SJCRH30 (cell line): ENCODE measurements at regions not wholly inside any gene's neighbourhood (a gene's known extent, or its start where the extent isn't known, plus 50 kb on each side); places are given as distances from the start of the nearest gene placed in this dataset.
"Not testable (repeated sequence)": the region's sequence is repeated elsewhere in the genome, so short reads cannot be mapped to it uniquely, and the experiment has no call there.

Experiments used
- DNase-seq, 2 experiments: peaks; one replicate each; pipeline ENCODE4 v3.0.0-alpha.2; 2015 to 2020
- H3K27ac ChIP-seq: fragments of 250-450 bp; sonication (Bioruptor Pico); 2 replicates; pipeline ENCODE4 v1.5.1; 2020; ENCODE audit warnings: mild to moderate bottlenecking, moderate library complexity
- H3K27me3 ChIP-seq: fragments of 250-450 bp; sonication (Bioruptor Pico); 2 replicates; pipeline ENCODE4 v1.5.1; 2020; ENCODE audit warnings: mild to moderate bottlenecking, moderate library complexity
- H3K36me3 ChIP-seq: fragments of 250-450 bp; sonication (Bioruptor Pico); 2 replicates; pipeline ENCODE4 v1.5.1; 2020; ENCODE audit warnings: mild to moderate bottlenecking, moderate library complexity
- H3K4me1 ChIP-seq: fragments of 250-450 bp; sonication (Bioruptor Pico); 2 replicates; pipeline ENCODE4 v1.5.1; 2020; ENCODE audit warnings: mild to moderate bottlenecking, moderate library complexity
- H3K4me3 ChIP-seq: fragments of 250-450 bp; sonication (Bioruptor Pico); 2 replicates; pipeline ENCODE4 v1.5.1; 2020; ENCODE audit warnings: mild to moderate bottlenecking, moderate library complexity
- H3K9me3 ChIP-seq: fragments of 250-450 bp; sonication (Bioruptor Pico); replicated peaks from 2 replicates; pipeline ENCODE4 v1.5.1; 2020; ENCODE audit warnings: mild to moderate bottlenecking, moderate library complexity

- not testable (repeated sequence) for H3K4me3 ChIP-seq, H3K27ac ChIP-seq, H3K36me3 ChIP-seq, H3K4me1 ChIP-seq, DNase-seq, H3K27me3 ChIP-seq, H3K9me3 ChIP-seq
These were observed 669.2 kb upstream of the SOX11 start for GRCh38 chr2:5022708-5023635.

- Histone ChIP-seq H3K4me3 (no peak overlapping the region), H3K27ac (no peak overlapping the region)
These were observed 665.5 kb upstream of the SOX11 start for GRCh38 chr2:5026571-5027234.

GRCh38 chr2:5035057-5035488, 657.1 kb upstream of the SOX11 start:
- H3K27ac ChIP-seq: no peak overlapping the region
- no peaks in the 10 kb centered on the region for H3K27me3 ChIP-seq
- no peaks in the 10 kb centered on the region for H3K4me1 ChIP-seq

More at GRCh38 chr2:5026571-5027234, 665.5 kb upstream of the SOX11 start:
- Histone ChIP-seq H3K36me3 (no peaks in the 10 kb centered on the region), H3K27me3 (no peaks in the 10 kb centered on the region), H3K4me1 (no peaks in the 10 kb centered on the region), H3K9me3 (no peaks in the 10 kb centered on the region)
- no peak for DNase-seq

GRCh38 chr2:5036256-5036655, 655.9 kb upstream of the SOX11 start:
- Histone ChIP-seq H3K27ac (no peak overlapping the region), H3K4me1 (no peaks in the 10 kb centered on the region), H3K9me3 (no peaks in the 10 kb centered on the region), H3K4me3 (no peak overlapping the region), H3K27me3 (no peaks in the 10 kb centered on the region), H3K36me3 (no peaks in the 10 kb centered on the region)
- no peak for DNase-seq

More at GRCh38 chr2:5035057-5035488, 657.1 kb upstream of the SOX11 start:
- Histone ChIP-seq H3K9me3 (no peaks in the 10 kb centered on the region), H3K4me3 (no peak overlapping the region), H3K36me3 (no peaks in the 10 kb centered on the region)
- DNase-seq: no peak

- no peak overlapping the region for H3K4me3 ChIP-seq
- no peaks in the 10 kb centered on the region for H3K4me1 ChIP-seq
- no peak for DNase-seq
- no peaks in the 10 kb centered on the region for H3K9me3 ChIP-seq
- no peak overlapping the region for H3K27ac ChIP-seq
- H3K27me3 ChIP-seq: no peaks in the 10 kb centered on the region
- H3K36me3 ChIP-seq: no peaks in the 10 kb centered on the region
These were observed 652.8 kb upstream of the SOX11 start for GRCh38 chr2:5039241-5039975.

- no peaks in the 10 kb centered on the region for H3K36me3 ChIP-seq
- no peaks in the 10 kb centered on the region for H3K4me1 ChIP-seq
- H3K27ac ChIP-seq: no peak overlapping the region
- DNase-seq: no peak
- no peaks in the 10 kb centered on the region for H3K9me3 ChIP-seq
- no peaks in the 10 kb centered on the region for H3K27me3 ChIP-seq
- H3K4me3 ChIP-seq: no peak overlapping the region
These were observed 651.6 kb upstream of the SOX11 start for GRCh38 chr2:5040571-5040970.

GRCh38 chr2:5041501-5041900, 650.7 kb upstream of the SOX11 start:
- Histone ChIP-seq H3K36me3 (no peaks in the 10 kb centered on the region), H3K9me3 (no peaks in the 10 kb centered on the region), H3K4me1 (no peaks in the 10 kb centered on the region), H3K27me3 (no peaks in the 10 kb centered on the region), H3K4me3 (no peak overlapping the region), H3K27ac (no peak overlapping the region)
- no peak for DNase-seq

- DNase-seq: no peak
- Histone ChIP-seq H3K36me3 (no peaks in the 10 kb centered on the region), H3K4me1 (no peaks in the 10 kb centered on the region), H3K27ac (no peak overlapping the region), H3K4me3 (no peak overlapping the region), H3K9me3 (no peaks in the 10 kb centered on the region), H3K27me3 (no peaks in the 10 kb centered on the region)
These were observed 649.3 kb upstream of the SOX11 start for GRCh38 chr2:5042666-5043440.

- DNase-seq: no peak
- Histone ChIP-seq H3K4me3 (no peak overlapping the region), H3K9me3 (no peaks in the 10 kb centered on the region), H3K27ac (no peak overlapping the region), H3K27me3 (no peaks in the 10 kb centered on the region), H3K4me1 (no peaks in the 10 kb centered on the region), H3K36me3 (no peaks in the 10 kb centered on the region)
These were observed 640.9 kb upstream of the SOX11 start for GRCh38 chr2:5051300-5051699.

GRCh38 chr2:5052905-5053304, 639.3 kb upstream of the SOX11 start:
- Histone ChIP-seq H3K27me3 (no peaks in the 10 kb centered on the region), H3K27ac (no peak overlapping the region), H3K9me3 (no peaks in the 10 kb centered on the region), H3K4me1 (no peaks in the 10 kb centered on the region), H3K36me3 (no peaks in the 10 kb centered on the region), H3K4me3 (no peak overlapping the region)
- DNase-seq: no peak

GRCh38 chr2:5057891-5058351, 634.3 kb upstream of the SOX11 start:
- H3K27ac ChIP-seq: no peak overlapping the region
- no peaks in the 10 kb centered on the region for H3K27me3 ChIP-seq
- H3K4me1 ChIP-seq: no peaks in the 10 kb centered on the region
- no peak overlapping the region for H3K4me3 ChIP-seq
- no peak for DNase-seq
- H3K36me3 ChIP-seq: no peaks in the 10 kb centered on the region
- no peaks in the 10 kb centered on the region for H3K9me3 ChIP-seq

GRCh38 chr2:5060956-5061355, 631.2 kb upstream of the SOX11 start:
- DNase-seq: no peak
- Histone ChIP-seq H3K36me3 (no peaks in the 10 kb centered on the region), H3K4me3 (no peak overlapping the region), H3K27me3 (no peaks in the 10 kb centered on the region), H3K4me1 (no peaks in the 10 kb centered on the region), H3K27ac (no peak overlapping the region), H3K9me3 (no peaks in the 10 kb centered on the region)

GRCh38 chr2:5064687-5065086, 627.5 kb upstream of the SOX11 start:
- Histone ChIP-seq H3K9me3 (no peaks in the 10 kb centered on the region), H3K4me1 (no peaks in the 10 kb centered on the region), H3K27me3 (no peaks in the 10 kb centered on the region), H3K4me3 (no peak overlapping the region), H3K27ac (no peak overlapping the region), H3K36me3 (no peaks in the 10 kb centered on the region)
- no peak for DNase-seq

GRCh38 chr2:5067816-5068215, 624.4 kb upstream of the SOX11 start:
- Histone ChIP-seq H3K27me3 (peaks cover 12% of the 10 kb centered on the region), H3K36me3 (no peaks in the 10 kb centered on the region), H3K4me3 (no peak overlapping the region), H3K27ac (no peak overlapping the region), H3K9me3 (no peaks in the 10 kb centered on the region), H3K4me1 (no peaks in the 10 kb centered on the region)
- DNase-seq: no peak
